WTC11 (cell line): ENCODE measurements at regions not wholly inside any gene's neighbourhood (a gene's known extent, or its start where the extent isn't known, plus 50 kb on each side); places are given as distances from the start of the nearest gene placed in this dataset.
"Not testable (repeated sequence)": the region's sequence is repeated elsewhere in the genome, so short reads cannot be mapped to it uniquely, and the experiment has no call there.

Experiments
- CBFB ChIP-seq: sonication (generic); formaldehyde crosslinking; IDR thresholded peaks from 2 replicates; pipeline ENCODE4 v1.8.1; 2022; ENCODE audit warnings: mild to moderate bottlenecking, low read depth, missing genetic modification reagents
- CTCF ChIP-seq: fragments of 200-600 bp; IDR thresholded peaks from 2 replicates; pipeline ENCODE4 v1.8.0; 2022; ENCODE audit warnings: antibody characterized with exemption
- NFYB ChIP-seq: sonication (generic); formaldehyde crosslinking; conservative IDR thresholded peaks from 2 replicates; pipeline ENCODE4 v1.8.0; 2022; ENCODE audit warnings: low read depth, missing genetic modification reagents
- NR2C2 ChIP-seq: sonication (generic); formaldehyde crosslinking; IDR thresholded peaks from 2 replicates; pipeline ENCODE4 v1.8.0; 2022; ENCODE audit warnings: mild to moderate bottlenecking, missing genetic modification reagents
- TCF7 ChIP-seq: sonication (generic); formaldehyde crosslinking; IDR thresholded peaks from 2 replicates; pipeline ENCODE4 v1.8.0; 2022; ENCODE audit warnings: mild to moderate bottlenecking, low read depth, missing genetic modification reagents, moderate library complexity
- USF2 ChIP-seq: sonication (generic); formaldehyde crosslinking; IDR thresholded peaks from 2 replicates; pipeline ENCODE4 v1.8.1; 2023; ENCODE audit warnings: mild to moderate bottlenecking, missing genetic modification reagents, moderate library complexity
- TF ChIP-seq, protein P1 (sequence below): sonication (generic); formaldehyde crosslinking; IDR thresholded peaks from 2 replicates; pipeline ENCODE4 v1.8.0; 2023; ENCODE audit warnings: missing genetic modification reagents, mild to moderate bottlenecking, borderline replicate concordance

GRCh38 chrY:26265449-26265848 lies 643.5 kb downstream of the CDY1 start:
- TF ChIP-seq, protein P1, sequence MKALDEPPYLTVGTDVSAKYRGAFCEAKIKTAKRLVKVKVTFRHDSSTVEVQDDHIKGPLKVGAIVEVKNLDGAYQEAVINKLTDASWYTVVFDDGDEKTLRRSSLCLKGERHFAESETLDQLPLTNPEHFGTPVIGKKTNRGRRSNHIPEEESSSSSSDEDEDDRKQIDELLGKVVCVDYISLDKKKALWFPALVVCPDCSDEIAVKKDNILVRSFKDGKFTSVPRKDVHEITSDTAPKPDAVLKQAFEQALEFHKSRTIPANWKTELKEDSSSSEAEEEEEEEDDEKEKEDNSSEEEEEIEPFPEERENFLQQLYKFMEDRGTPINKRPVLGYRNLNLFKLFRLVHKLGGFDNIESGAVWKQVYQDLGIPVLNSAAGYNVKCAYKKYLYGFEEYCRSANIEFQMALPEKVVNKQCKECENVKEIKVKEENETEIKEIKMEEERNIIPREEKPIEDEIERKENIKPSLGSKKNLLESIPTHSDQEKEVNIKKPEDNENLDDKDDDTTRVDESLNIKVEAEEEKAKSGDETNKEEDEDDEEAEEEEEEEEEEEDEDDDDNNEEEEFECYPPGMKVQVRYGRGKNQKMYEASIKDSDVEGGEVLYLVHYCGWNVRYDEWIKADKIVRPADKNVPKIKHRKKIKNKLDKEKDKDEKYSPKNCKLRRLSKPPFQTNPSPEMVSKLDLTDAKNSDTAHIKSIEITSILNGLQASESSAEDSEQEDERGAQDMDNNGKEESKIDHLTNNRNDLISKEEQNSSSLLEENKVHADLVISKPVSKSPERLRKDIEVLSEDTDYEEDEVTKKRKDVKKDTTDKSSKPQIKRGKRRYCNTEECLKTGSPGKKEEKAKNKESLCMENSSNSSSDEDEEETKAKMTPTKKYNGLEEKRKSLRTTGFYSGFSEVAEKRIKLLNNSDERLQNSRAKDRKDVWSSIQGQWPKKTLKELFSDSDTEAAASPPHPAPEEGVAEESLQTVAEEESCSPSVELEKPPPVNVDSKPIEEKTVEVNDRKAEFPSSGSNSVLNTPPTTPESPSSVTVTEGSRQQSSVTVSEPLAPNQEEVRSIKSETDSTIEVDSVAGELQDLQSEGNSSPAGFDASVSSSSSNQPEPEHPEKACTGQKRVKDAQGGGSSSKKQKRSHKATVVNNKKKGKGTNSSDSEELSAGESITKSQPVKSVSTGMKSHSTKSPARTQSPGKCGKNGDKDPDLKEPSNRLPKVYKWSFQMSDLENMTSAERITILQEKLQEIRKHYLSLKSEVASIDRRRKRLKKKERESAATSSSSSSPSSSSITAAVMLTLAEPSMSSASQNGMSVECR, result not testable (repeated sequence)
- not testable (repeated sequence) for TF ChIP-seq CTCF; NFYB (CRISPR knock-in tag); CBFB (CRISPR knock-in tag); TCF7 (CRISPR knock-in tag); USF2; NR2C2 (CRISPR knock-in tag)
